Coronary artery (tissue), 2 donors: ENCODE measurements at regions not wholly inside any gene's neighbourhood (a gene's known extent, or its start where the extent isn't known, plus 50 kb on each side); places are given as distances from the start of the nearest gene placed in this dataset.

ENCODE experiments used
- DNase-seq: peaks from one replicate; pipeline ENCODE4 v3.0.0-alpha.2; 2017; ENCODE audit warnings: low spot score
- H3K27ac ChIP-seq, 2 donors: fragments of 200-600 bp; sonication (generic); one replicate each; pipeline ENCODE4 v1.5.1; 2016 to 2019
- H3K4me3 ChIP-seq: fragments of 200-600 bp; sonication (generic); 2 replicates; pipeline ENCODE4 v1.5.1; 2016; ENCODE audit warnings: mild to moderate bottlenecking, moderate library complexity
- TF ChIP-seq, protein P1 (sequence below): fragments of 200-600 bp; sonication (generic); IDR thresholded peaks from one replicate; pipeline ENCODE4 v1.5.1; 2019; ENCODE audit warnings: antibody characterized with exemption

- H3K4me3 ChIP-seq: no peak overlapping the region
- no peak overlapping the region for H3K27ac ChIP-seq
Measured at GRCh38 chr5:179486596-179487051, 63.7 kb upstream of the RUFY1 start.

GRCh38 chr5:179485845-179486575, 64.3 kb upstream of the RUFY1 start:
- TF ChIP-seq, protein P1, sequence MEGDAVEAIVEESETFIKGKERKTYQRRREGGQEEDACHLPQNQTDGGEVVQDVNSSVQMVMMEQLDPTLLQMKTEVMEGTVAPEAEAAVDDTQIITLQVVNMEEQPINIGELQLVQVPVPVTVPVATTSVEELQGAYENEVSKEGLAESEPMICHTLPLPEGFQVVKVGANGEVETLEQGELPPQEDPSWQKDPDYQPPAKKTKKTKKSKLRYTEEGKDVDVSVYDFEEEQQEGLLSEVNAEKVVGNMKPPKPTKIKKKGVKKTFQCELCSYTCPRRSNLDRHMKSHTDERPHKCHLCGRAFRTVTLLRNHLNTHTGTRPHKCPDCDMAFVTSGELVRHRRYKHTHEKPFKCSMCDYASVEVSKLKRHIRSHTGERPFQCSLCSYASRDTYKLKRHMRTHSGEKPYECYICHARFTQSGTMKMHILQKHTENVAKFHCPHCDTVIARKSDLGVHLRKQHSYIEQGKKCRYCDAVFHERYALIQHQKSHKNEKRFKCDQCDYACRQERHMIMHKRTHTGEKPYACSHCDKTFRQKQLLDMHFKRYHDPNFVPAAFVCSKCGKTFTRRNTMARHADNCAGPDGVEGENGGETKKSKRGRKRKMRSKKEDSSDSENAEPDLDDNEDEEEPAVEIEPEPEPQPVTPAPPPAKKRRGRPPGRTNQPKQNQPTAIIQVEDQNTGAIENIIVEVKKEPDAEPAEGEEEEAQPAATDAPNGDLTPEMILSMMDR: no peak
- Histone ChIP-seq H3K4me3 (no peak overlapping the region), H3K27ac (no peak overlapping the region)
- no peak for DNase-seq

More at GRCh38 chr5:179486596-179487051, 63.7 kb upstream of the RUFY1 start:
- no peak for DNase-seq
- TF ChIP-seq, protein P1: no peak

DNA sequence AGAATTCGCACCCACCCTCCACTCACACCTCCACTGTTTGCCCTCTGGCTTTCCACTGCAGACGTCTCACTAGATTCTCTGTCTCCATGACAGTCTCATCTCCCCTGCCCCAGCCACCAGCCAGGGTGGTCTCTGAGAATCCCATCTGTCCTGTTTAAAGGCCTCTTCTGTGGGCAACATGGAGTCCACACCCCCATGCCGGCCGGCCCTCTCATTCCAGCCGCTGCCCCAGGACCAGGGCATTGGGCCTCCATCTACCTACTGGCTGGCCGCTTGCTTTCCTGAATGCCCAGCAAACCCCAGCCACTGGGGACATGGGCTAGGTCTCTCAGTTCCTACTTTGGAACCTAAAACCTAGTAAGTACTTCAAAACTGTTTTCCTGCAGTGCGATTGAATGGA, 65.6 kb upstream of the RUFY1 start:
- Histone ChIP-seq H3K4me3 (no peak overlapping the region), H3K27ac (no peak overlapping the region)
- DNase-seq: no peak
- TF ChIP-seq, protein P1: no peak

DNA sequence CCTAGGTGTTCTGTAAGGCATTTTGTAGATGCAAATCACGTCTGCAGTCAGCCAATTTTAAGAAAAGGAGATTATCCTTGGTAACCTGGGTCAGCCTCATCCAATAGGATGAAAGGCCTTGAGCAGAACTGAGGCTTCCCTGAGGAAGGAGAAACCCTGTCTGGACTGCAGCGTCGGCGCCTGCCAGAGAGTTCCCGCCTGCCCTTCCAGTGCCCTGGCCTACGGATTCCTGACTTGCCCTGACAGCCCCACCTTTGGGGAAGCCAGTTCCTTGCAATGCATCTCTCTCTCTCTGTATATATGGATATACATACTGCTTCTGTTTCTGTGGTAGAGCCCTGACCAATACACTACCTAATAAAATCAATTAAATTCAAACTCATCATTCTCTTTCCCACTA, 66.2 kb upstream of the RUFY1 start:
- TF ChIP-seq, protein P1: no peak
- no peak for DNase-seq
- H3K4me3 ChIP-seq: no peak overlapping the region
- H3K27ac ChIP-seq: no peak overlapping the region

DNA sequence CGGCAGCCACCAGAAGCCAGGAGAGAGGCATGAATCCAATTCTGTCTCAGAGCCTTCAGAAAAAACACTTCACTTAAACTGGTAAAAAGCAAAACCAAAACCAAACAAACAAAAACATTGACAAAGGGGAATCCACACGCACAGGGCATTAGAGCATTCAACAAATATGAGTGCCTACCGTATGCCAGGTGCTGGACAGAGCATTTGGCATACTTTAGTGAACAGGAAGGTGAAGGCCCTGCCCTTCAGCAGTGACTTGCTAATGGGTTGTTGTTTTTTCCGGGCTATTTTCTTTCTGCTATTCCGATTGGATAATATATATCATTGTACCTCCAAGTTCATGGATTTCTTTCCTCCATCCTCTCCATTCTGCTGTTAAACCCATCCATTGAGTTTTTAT, 71.7 kb upstream of the RUFY1 start:
- TF ChIP-seq, protein P1: no peak
- no peak overlapping the region for H3K4me3 ChIP-seq
- DNase-seq: no peak
- no peak overlapping the region for H3K27ac ChIP-seq

DNA sequence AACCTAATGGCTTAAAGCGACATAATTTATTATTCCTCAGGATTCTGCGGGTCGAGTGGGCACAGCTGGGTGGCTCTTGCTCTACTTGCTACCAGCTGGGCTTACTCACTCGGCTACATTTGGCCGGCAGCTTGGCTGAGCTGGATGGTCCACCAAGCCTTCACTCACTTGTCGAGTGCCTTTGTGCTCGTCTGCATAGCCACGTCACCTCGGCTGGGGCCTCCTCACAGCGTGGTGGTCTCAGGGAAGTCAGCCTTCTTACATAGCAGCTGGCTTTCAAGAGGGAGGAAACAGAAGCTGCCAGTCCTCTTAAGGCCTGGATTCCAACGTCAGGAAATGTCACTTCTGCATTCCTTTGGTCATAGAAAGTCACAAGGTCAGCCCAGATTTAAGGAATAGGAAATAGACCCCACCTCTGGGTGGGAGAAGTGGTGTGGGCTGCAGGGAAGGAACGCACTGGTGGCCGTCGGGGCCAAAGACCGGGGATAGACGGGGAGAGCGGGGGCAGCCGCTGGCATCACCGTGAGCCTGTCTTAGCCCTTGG, 75.1 kb upstream of the RUFY1 start:
- no peak for DNase-seq
- no peak overlapping the region for H3K4me3 ChIP-seq
- no peak overlapping the region for H3K27ac ChIP-seq
- TF ChIP-seq, protein P1: no peak

- no peak overlapping the region for H3K27ac ChIP-seq
- TF ChIP-seq, protein P1: no peak
- no peak for DNase-seq
- no peak overlapping the region for H3K4me3 ChIP-seq
Measured at GRCh38 chr5:179472641-179473040, 77.7 kb upstream of the RUFY1 start.
